ENCODE measurements at regions not wholly inside any gene's neighbourhood (a gene's known extent, or its start where the extent isn't known, plus 50 kb on each side); places are given as distances from the start of the nearest gene placed in this dataset.

DNA sequence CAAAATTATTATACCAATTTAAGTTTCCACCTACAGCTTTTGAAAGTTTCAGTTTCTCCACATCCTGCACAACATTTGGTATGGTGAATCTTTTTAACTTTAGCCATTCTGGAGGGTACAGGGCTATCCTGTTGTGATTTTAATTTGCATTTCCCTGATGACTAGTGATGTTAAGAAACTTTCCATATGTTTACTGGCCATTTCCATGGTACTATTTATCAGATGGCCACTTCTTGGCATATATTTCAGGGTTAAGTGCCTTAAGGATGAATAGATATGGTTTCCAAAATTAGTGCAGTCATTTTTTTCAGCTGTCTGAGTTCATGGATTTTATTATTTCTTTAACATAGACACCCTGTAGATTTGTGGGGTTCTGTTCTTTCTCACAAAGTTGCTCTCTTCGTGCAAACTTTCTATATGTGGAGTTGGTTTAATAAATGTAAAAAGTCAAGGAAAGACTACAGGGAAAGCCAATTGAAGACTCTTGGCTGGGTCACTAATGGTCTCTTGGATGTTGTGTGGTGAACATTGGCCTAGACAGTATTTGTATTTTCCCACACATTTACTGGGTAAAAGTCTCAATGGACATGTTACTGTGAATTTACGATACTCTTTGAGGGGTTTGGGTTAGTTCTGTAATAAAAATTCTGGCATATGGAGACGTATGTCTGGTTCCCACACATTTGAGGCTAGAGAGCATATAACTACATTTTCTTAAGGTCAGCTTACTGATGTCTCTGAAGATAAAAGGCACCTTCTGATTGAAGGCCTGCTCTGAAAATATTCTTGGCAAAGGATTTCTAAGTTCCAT lies 147.5 kb upstream of the PDZRN3 start:
- H3K27me3 ChIP-seq (ENCODE audit: insufficient read depth, low read depth), result no peaks in the 10 kb centered on the region
- H3K9me2 ChIP-seq (ENCODE audit: insufficient read depth), result no peaks in the 10 kb centered on the region
- H3F3A ChIP-seq (ENCODE audit: insufficient read depth, low read depth), result no peaks in the 10 kb centered on the region
- H2AFZ ChIP-seq, result no peak overlapping the region
- no peaks in the 10 kb centered on the region for H3K4me1 ChIP-seq (replicated peaks; ENCODE audit: insufficient read depth)
- no peaks in the 10 kb centered on the region for H4K20me1 ChIP-seq (ENCODE audit: insufficient read depth)
- no peak overlapping the region for H3K4me3 ChIP-seq
- H3K4me2 ChIP-seq, result no peak overlapping the region
- intact Hi-C loops (cut with micrococcal nuclease; ENCODE audit: unreplicated experiment), result no loop called here
- H3K9me3 ChIP-seq (ENCODE audit: insufficient read depth, low read depth), result no peaks in the 10 kb centered on the region
- no peak overlapping the region for H3K27ac ChIP-seq
- DNase-seq, result no peak
- POLR2A ChIA-PET (ENCODE audit: unreplicated experiment), result no interaction called here
- no peak for TF ChIP-seq EZH2 (IDR thresholded peaks at IDR 0.05; ENCODE audit: low read depth)
- no peaks in the 10 kb centered on the region for H3K36me3 ChIP-seq (ENCODE audit: low read depth)
- H3K79me2 ChIP-seq (ENCODE audit: low read depth), result no peaks in the 10 kb centered on the region
- CTCF ChIA-PET, result no interaction called here
- no TSS peak for BruUV-seq (replicated peaks)

DNA sequence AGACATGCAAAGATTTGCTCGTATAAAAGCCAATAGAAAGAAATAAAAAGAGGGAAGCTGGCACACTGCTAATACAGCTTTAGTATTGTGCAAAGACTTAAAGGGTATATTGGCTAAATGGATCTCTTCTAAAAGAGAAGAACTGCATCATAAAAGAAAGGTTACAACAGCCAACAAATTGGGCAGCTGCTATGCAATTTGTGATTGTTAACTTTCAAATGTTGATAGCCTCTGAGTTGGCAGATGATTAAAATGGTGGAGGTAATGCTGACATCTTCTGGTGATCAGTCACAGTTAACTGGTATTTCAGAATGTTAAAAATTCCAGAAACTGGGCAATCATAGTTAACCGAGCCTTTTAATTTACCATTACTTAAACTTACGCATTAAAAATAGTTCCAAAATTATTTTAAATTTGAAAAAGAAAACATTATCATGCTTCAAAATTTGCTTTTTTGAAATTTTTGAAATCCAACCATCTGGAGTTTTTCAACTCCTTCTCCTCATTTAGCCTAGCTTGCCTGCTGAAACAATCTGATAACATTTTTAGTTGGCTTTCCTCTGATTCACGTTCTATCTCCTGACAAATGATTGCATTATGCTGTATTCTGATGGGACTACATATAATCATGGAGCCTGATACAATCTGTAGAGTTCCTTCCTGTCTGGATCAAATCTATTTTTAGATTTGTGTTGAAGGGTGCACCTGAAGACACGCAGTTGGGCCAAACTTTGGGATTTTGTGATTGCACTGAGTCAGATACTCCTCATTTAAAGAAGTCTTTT lies 144.0 kb upstream of the PDZRN3 start:
- H3K79me2 ChIP-seq (ENCODE audit: low read depth), result no peaks in the 10 kb centered on the region
- H3K27me3 ChIP-seq (ENCODE audit: insufficient read depth, low read depth), result no peaks in the 10 kb centered on the region
- no peak overlapping the region for H3K4me3 ChIP-seq
- H3K27ac ChIP-seq, result no peak overlapping the region
- no peaks in the 10 kb centered on the region for H3K4me1 ChIP-seq (replicated peaks; ENCODE audit: insufficient read depth)
- no peak for DNase-seq
- H4K20me1 ChIP-seq (ENCODE audit: insufficient read depth), result no peaks in the 10 kb centered on the region
- POLR2A ChIA-PET (ENCODE audit: unreplicated experiment), result no interaction called here
- H3K9me2 ChIP-seq (ENCODE audit: insufficient read depth), result no peaks in the 10 kb centered on the region
- CTCF ChIA-PET, result no interaction called here
- H3K36me3 ChIP-seq (ENCODE audit: low read depth), result no peaks in the 10 kb centered on the region
- no TSS peak for BruUV-seq (replicated peaks)
- H3F3A ChIP-seq (ENCODE audit: insufficient read depth, low read depth), result no peaks in the 10 kb centered on the region
- intact Hi-C loops (cut with micrococcal nuclease; ENCODE audit: unreplicated experiment), result no loop called here
- H3K9me3 ChIP-seq (ENCODE audit: insufficient read depth, low read depth), result no peaks in the 10 kb centered on the region
- H3K4me2 ChIP-seq, result no peak overlapping the region
- no peak for TF ChIP-seq EZH2 (IDR thresholded peaks at IDR 0.05; ENCODE audit: low read depth)
- TF ChIP-seq, protein P1, sequence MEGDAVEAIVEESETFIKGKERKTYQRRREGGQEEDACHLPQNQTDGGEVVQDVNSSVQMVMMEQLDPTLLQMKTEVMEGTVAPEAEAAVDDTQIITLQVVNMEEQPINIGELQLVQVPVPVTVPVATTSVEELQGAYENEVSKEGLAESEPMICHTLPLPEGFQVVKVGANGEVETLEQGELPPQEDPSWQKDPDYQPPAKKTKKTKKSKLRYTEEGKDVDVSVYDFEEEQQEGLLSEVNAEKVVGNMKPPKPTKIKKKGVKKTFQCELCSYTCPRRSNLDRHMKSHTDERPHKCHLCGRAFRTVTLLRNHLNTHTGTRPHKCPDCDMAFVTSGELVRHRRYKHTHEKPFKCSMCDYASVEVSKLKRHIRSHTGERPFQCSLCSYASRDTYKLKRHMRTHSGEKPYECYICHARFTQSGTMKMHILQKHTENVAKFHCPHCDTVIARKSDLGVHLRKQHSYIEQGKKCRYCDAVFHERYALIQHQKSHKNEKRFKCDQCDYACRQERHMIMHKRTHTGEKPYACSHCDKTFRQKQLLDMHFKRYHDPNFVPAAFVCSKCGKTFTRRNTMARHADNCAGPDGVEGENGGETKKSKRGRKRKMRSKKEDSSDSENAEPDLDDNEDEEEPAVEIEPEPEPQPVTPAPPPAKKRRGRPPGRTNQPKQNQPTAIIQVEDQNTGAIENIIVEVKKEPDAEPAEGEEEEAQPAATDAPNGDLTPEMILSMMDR (conservative IDR thresholded peaks at IDR 0.05), result no peak
- H2AFZ ChIP-seq, result no peak overlapping the region

DNA sequence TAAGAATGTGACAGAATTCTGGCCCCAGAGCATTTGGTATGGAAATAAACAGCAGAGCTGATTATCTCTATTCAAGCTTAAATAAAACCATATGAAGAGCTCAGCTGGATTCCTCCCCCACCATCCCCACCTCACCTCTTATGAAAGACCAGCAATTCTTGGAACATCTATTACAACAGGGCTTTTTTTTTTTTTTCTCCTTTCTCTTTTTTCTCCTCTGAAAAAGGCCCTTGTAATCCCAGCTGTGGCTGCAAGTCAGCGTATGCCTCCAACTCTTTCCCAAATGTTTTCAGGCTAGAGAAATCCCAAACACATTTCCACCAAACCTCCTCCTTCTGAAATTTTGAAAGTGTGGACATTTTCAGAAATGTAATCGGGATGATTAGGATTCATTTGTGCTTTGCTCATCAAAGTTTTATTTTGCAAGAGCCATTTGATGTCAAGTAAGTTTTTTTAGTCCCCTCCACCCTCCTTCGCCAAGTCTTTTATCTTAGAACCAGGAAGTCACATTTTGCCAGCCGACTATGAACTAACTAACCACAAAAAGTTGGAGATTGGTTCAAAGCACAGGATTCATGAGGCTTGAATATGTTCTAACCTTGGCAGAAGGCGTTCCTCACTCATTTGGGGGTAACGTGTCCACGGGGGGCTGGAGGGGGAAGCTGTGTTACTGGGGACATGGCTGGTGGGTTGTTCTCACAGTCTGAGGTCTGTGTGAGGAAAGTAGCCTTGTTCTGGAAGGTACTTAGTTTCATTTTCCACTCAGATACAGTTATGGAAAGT lies 142.0 kb upstream of the PDZRN3 start:
- H3K9me3 ChIP-seq (ENCODE audit: insufficient read depth, low read depth), result no peaks in the 10 kb centered on the region
- H3K79me2 ChIP-seq (ENCODE audit: low read depth), result no peaks in the 10 kb centered on the region
- no peaks in the 10 kb centered on the region for H3K9me2 ChIP-seq (ENCODE audit: insufficient read depth)
- no peak overlapping the region for H3K4me3 ChIP-seq
- H4K20me1 ChIP-seq (ENCODE audit: insufficient read depth), result no peaks in the 10 kb centered on the region
- H2AFZ ChIP-seq, result no peak overlapping the region
- H3K36me3 ChIP-seq (ENCODE audit: low read depth), result no peaks in the 10 kb centered on the region
- TF ChIP-seq EZH2 (IDR thresholded peaks at IDR 0.05; ENCODE audit: low read depth), result no peak
- TF ChIP-seq, protein P1 (conservative IDR thresholded peaks at IDR 0.05), result no peak
- intact Hi-C loops (cut with micrococcal nuclease; ENCODE audit: unreplicated experiment), result no loop called here
- no peaks in the 10 kb centered on the region for H3F3A ChIP-seq (ENCODE audit: insufficient read depth, low read depth)
- H3K27me3 ChIP-seq (ENCODE audit: insufficient read depth, low read depth), result no peaks in the 10 kb centered on the region
- H3K4me1 ChIP-seq (replicated peaks; ENCODE audit: insufficient read depth), result no peaks in the 10 kb centered on the region
- no peak overlapping the region for H3K4me2 ChIP-seq
- ChIA-PET POLR2A (ENCODE audit: unreplicated experiment) (no interaction called here), CTCF (no interaction called here)
- no peak overlapping the region for H3K27ac ChIP-seq
- no TSS peak for BruUV-seq (replicated peaks)
- no peak for DNase-seq

All from PC-9 (cell line).